ENCODE measurements at regions not wholly inside any gene's neighbourhood (a gene's known extent, or its start where the extent isn't known, plus 50 kb on each side); places are given as distances from the start of the nearest gene placed in this dataset.

DNA sequence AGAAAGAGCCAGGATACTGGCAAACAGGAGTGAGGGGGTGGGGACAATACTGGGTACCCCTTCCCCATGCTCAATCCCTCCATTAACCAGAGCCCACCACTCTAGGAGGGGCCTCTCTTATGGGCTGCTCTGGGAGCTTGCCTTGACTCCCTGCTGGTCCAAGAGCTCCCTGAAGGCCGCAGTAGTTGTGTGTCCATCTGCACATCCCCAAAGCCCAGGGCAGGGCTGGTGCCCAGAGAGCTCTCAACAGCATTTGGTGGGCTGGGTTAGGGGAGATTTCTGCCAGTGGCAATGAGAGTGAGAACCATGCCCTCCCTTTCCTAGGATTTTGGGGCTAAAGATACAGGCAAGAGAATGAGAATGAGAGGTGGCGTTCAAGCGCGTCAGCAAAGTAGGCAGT lies 230.6 kb upstream of the PMEPA1 start:
- TF ChIP-seq POLR2A (IDR thresholded peaks at IDR 0.05; ENCODE audit: low read depth, low read length), result no peak
- TF ChIP-seq, protein P1, sequence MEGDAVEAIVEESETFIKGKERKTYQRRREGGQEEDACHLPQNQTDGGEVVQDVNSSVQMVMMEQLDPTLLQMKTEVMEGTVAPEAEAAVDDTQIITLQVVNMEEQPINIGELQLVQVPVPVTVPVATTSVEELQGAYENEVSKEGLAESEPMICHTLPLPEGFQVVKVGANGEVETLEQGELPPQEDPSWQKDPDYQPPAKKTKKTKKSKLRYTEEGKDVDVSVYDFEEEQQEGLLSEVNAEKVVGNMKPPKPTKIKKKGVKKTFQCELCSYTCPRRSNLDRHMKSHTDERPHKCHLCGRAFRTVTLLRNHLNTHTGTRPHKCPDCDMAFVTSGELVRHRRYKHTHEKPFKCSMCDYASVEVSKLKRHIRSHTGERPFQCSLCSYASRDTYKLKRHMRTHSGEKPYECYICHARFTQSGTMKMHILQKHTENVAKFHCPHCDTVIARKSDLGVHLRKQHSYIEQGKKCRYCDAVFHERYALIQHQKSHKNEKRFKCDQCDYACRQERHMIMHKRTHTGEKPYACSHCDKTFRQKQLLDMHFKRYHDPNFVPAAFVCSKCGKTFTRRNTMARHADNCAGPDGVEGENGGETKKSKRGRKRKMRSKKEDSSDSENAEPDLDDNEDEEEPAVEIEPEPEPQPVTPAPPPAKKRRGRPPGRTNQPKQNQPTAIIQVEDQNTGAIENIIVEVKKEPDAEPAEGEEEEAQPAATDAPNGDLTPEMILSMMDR (IDR thresholded peaks at IDR 0.05; ENCODE audit: extremely low read depth in 1 of 2, insufficient read depth in 1 of 2, low read depth in 1 of 2, low read length in 2 of 2), result no peak
- TF ChIP-seq, protein P2, sequence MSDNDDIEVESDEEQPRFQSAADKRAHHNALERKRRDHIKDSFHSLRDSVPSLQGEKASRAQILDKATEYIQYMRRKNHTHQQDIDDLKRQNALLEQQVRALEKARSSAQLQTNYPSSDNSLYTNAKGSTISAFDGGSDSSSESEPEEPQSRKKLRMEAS (IDR thresholded peaks at IDR 0.05; ENCODE audit: insufficient read depth, insufficient read length), result no peak
- no peak for TF ChIP-seq JUN (IDR thresholded peaks at IDR 0.05; ENCODE audit: borderline replicate concordance, insufficient read depth, insufficient read length, low read depth)
- TF ChIP-seq GATA2 (IDR thresholded peaks at IDR 0.05; ENCODE audit: insufficient read depth, insufficient read length, low read depth, low read length), result no peak
- no peak for TF ChIP-seq FOS (IDR thresholded peaks at IDR 0.05; ENCODE audit: borderline replicate concordance, insufficient read depth, low read length)
- no peak for TF ChIP-seq POLR2AphosphoS5 (IDR thresholded peaks at IDR 0.05; ENCODE audit: insufficient read depth, low read depth, low read length)
- TF ChIP-seq MYC (IDR thresholded peaks at IDR 0.05; ENCODE audit: low read depth, low read length), result no peak
- no peak for TF ChIP-seq EZH2 (IDR thresholded peaks at IDR 0.05; ENCODE audit: borderline replicate concordance, low read depth, low read length, severe bottlenecking)
- Histone ChIP-seq H3K9me1 (replicated peaks; ENCODE audit: control insufficient read depth, extremely low read depth, insufficient read depth, low read length) (no peaks in the 10 kb centered on the region), H3K4me2 (ENCODE audit: insufficient read depth, low read length) (no peak overlapping the region), H3K36me3 (ENCODE audit: control insufficient read depth in 2 of 2, extremely low read depth in 1 of 2, insufficient read depth in 2 of 2, low read length in 2 of 2) (no peaks in the 10 kb centered on the region), H4K20me1 (replicated peaks; ENCODE audit: control insufficient read depth, extremely low read depth, insufficient read depth, low read length) (no peaks in the 10 kb centered on the region), H3K27me3 (ENCODE audit: control insufficient read depth in 2 of 2, insufficient read depth in 2 of 2, low read length in 2 of 2) (no peaks in the 10 kb centered on the region), H2AFZ (ENCODE audit: low read depth, low read length) (no peak overlapping the region), H3K9me3 (replicated peaks; ENCODE audit: control insufficient read depth, insufficient read depth, low read length) (no peaks in the 10 kb centered on the region), H3K4me3 (replicated peaks in 1 of 3; ENCODE audit: insufficient read depth in 1 of 3, low read depth in 1 of 3, low read length in 3 of 3) (no peak overlapping the region), H3K27ac (ENCODE audit: insufficient read depth, low read depth, low read length) (no peak overlapping the region), H3K79me2 (ENCODE audit: control insufficient read depth, insufficient read depth, low read length) (no peaks in the 10 kb centered on the region), H3K4me1 (ENCODE audit: control insufficient read depth, extremely low read depth, insufficient read depth, low read length) (no peaks in the 10 kb centered on the region), H3K9ac (replicated peaks; ENCODE audit: extremely low read depth, insufficient read depth, low read length) (no peak overlapping the region)
- intact Hi-C loops (cut with micrococcal nuclease), result no loop called here
- no TSS peak for BruUV-seq (replicated peaks)
- ChIA-PET CTCF (interaction anchor here (1.1 kb wide), 1 partner anchor 11 kb away, joined by 4 read pairs; no protein-coding TSS in a partner anchor), POLR2A (no interaction called here)
- DNase-seq (ENCODE audit: low read depth, low spot score) (no peak), FAIRE-seq (no peak)
- dilution Hi-C loops (cut with MboI; ENCODE audit: extremely low pct_ligation_motif_present, low sequenced_read_pairs), result no loop called here
